WTC11 (cell line): ENCODE measurements at regions not wholly inside any gene's neighbourhood (a gene's known extent, or its start where the extent isn't known, plus 50 kb on each side); places are given as distances from the start of the nearest gene placed in this dataset.

Experiments used
- ATAC-seq: fragments of 200-7000 bp; cut with Tn5 transposase; 2 replicates; pipeline ENCODE4 v1.10.0; 2021; ENCODE audit warnings: mild to moderate bottlenecking, moderate library complexity
- CTCF ChIA-PET: fragments of 300-600 bp; sonication (Branson Sonifier 250); formaldehyde crosslinking; loops from one replicate; lab custom pipeline; 2021; ENCODE audit warnings: antibody characterized with exemption; lab: Charles Lee
- POLR2A ChIA-PET: fragments of 350-600 bp; sonication (Branson Sonifier 250); formaldehyde crosslinking; loops from one replicate; lab custom pipeline; 2021; ENCODE audit warnings: antibody characterized with exemption; lab: Charles Lee
- DNase-seq: peaks from one replicate; pipeline ENCODE4 v3.0.0; 2021; ENCODE audit warnings: low spot score
- H3K27ac Mint-ChIP-seq: 2 replicates; pipeline ENCODE4 v1.8.0; 2021; ENCODE audit warnings: mixed read lengths
- H3K27me3 Mint-ChIP-seq: 2 replicates; pipeline ENCODE4 v1.8.0; 2021; ENCODE audit warnings: low read depth, mild to moderate bottlenecking, moderate library complexity, mixed read lengths
- H3K36me3 Mint-ChIP-seq: 2 replicates; pipeline ENCODE4 v1.8.0; 2021; ENCODE audit warnings: mixed read lengths
- H3K4me1 Mint-ChIP-seq: 2 replicates; pipeline ENCODE4 v1.8.0; 2022; ENCODE audit warnings: mixed read lengths
- H3K4me3 Mint-ChIP-seq: 2 replicates; pipeline ENCODE4 v1.8.0; 2021; ENCODE audit warnings: mild to moderate bottlenecking, moderate library complexity, mixed read lengths
- H3K9me3 Mint-ChIP-seq: 2 replicates; pipeline ENCODE4 v1.8.0; 2021; ENCODE audit warnings: mixed read lengths
- AFF4 ChIP-seq: sonication (generic); formaldehyde crosslinking; IDR thresholded peaks from 2 replicates; pipeline ENCODE4 v1.8.1; 2023; ENCODE audit warnings: mild to moderate bottlenecking, missing genetic modification reagents, borderline replicate concordance
- ATF1 ChIP-seq: sonication (generic); formaldehyde crosslinking; IDR thresholded peaks from 2 replicates; pipeline ENCODE4 v1.8.1; 2023; ENCODE audit warnings: mild to moderate bottlenecking, moderate library complexity, missing genetic modification reagents
- ATF3 ChIP-seq: sonication (generic); formaldehyde crosslinking; conservative IDR thresholded peaks from 2 replicates; pipeline ENCODE4 v1.8.1; 2022; ENCODE audit warnings: mild to moderate bottlenecking, missing genetic modification reagents
- CREM ChIP-seq: sonication (generic); formaldehyde crosslinking; IDR thresholded peaks from 2 replicates; pipeline ENCODE4 v1.8.1; 2022; ENCODE audit warnings: mild to moderate bottlenecking, missing genetic modification reagents, moderate library complexity
- E2F4 ChIP-seq: sonication (generic); formaldehyde crosslinking; IDR thresholded peaks from 2 replicates; pipeline ENCODE4 v1.8.1; 2022; ENCODE audit warnings: low read depth, mild to moderate bottlenecking, moderate library complexity, missing genetic modification reagents, borderline replicate concordance
- E2F5 ChIP-seq: sonication (generic); formaldehyde crosslinking; IDR thresholded peaks from 2 replicates; pipeline ENCODE4 v1.8.1; 2022; ENCODE audit warnings: mild to moderate bottlenecking, moderate library complexity, missing genetic modification reagents
- ESRRA ChIP-seq: sonication (generic); formaldehyde crosslinking; IDR thresholded peaks from 2 replicates; pipeline ENCODE4 v1.8.1; 2022; ENCODE audit warnings: mild to moderate bottlenecking, missing genetic modification reagents, borderline replicate concordance
- GRHL2 ChIP-seq: fragments of 250-450 bp; sonication (Bioruptor Pico); IDR thresholded peaks from 2 replicates; pipeline ENCODE4 v1.8.0; 2022; ENCODE audit warnings: mild to moderate bottlenecking, moderate library complexity; ENCODE audit not compliant: insufficient replicate concordance, severe bottlenecking
- GTF2I ChIP-seq: fragments of 250-450 bp; sonication (Bioruptor Pico); conservative IDR thresholded peaks from 2 replicates; pipeline ENCODE4 v1.4.0; 2021; ENCODE audit warnings: mild to moderate bottlenecking
- JUN ChIP-seq: sonication (generic); formaldehyde crosslinking; IDR thresholded peaks from 2 replicates; pipeline ENCODE4 v1.8.0; 2023; ENCODE audit warnings: mild to moderate bottlenecking, missing genetic modification reagents
- KAT7 ChIP-seq: sonication (generic); formaldehyde crosslinking; IDR thresholded peaks from 2 replicates; pipeline ENCODE4 v1.8.1; 2023; ENCODE audit warnings: missing genetic modification reagents, mild to moderate bottlenecking, borderline replicate concordance
- MXD4 ChIP-seq: fragments of 250-450 bp; sonication (Bioruptor Pico); IDR thresholded peaks from 2 replicates; pipeline ENCODE4 v1.8.0; 2021; ENCODE audit warnings: mild to moderate bottlenecking, moderate library complexity, borderline replicate concordance
- MYBL2 ChIP-seq: sonication (generic); formaldehyde crosslinking; IDR thresholded peaks from 2 replicates; pipeline ENCODE4 v1.8.1; 2023; ENCODE audit warnings: mild to moderate bottlenecking, moderate library complexity, missing genetic modification reagents
- NFATC4 ChIP-seq: fragments of 250-450 bp; sonication (Bioruptor Pico); IDR thresholded peaks from 2 replicates; pipeline ENCODE4 v1.9.0; 2021; ENCODE audit warnings: mild to moderate bottlenecking
- NFYB ChIP-seq: sonication (generic); formaldehyde crosslinking; conservative IDR thresholded peaks from 2 replicates; pipeline ENCODE4 v1.8.0; 2022; ENCODE audit warnings: low read depth, missing genetic modification reagents
- NR2C2 ChIP-seq: sonication (generic); formaldehyde crosslinking; IDR thresholded peaks from 2 replicates; pipeline ENCODE4 v1.8.0; 2022; ENCODE audit warnings: mild to moderate bottlenecking, missing genetic modification reagents
- OVOL2 ChIP-seq: fragments of 250-450 bp; sonication (Bioruptor Pico); IDR thresholded peaks from 2 replicates; pipeline ENCODE4 v1.9.0; 2021; ENCODE audit warnings: mild to moderate bottlenecking, borderline replicate concordance
- PREB ChIP-seq: sonication (generic); formaldehyde crosslinking; IDR thresholded peaks from 2 replicates; pipeline ENCODE4 v1.8.1; 2022; ENCODE audit warnings: mild to moderate bottlenecking, missing genetic modification reagents, moderate library complexity, borderline replicate concordance
- SMAD3 ChIP-seq: sonication (generic); formaldehyde crosslinking; IDR thresholded peaks from 2 replicates; pipeline ENCODE4 v1.8.0; 2022; ENCODE audit warnings: missing genetic modification reagents, mild to moderate bottlenecking, borderline replicate concordance
- SMAD4 ChIP-seq: sonication (generic); formaldehyde crosslinking; IDR thresholded peaks from 2 replicates; pipeline ENCODE4 v1.8.0; 2022; ENCODE audit warnings: mild to moderate bottlenecking, missing genetic modification reagents
- STAT6 ChIP-seq: sonication (generic); formaldehyde crosslinking; conservative IDR thresholded peaks from 2 replicates; pipeline ENCODE4 v1.8.1; 2023; ENCODE audit warnings: mild to moderate bottlenecking, low read depth, missing genetic modification reagents, moderate library complexity
- TCF7 ChIP-seq: sonication (generic); formaldehyde crosslinking; IDR thresholded peaks from 2 replicates; pipeline ENCODE4 v1.8.0; 2022; ENCODE audit warnings: mild to moderate bottlenecking, low read depth, missing genetic modification reagents, moderate library complexity
- TP53 ChIP-seq: sonication (generic); formaldehyde crosslinking; IDR thresholded peaks from 2 replicates; pipeline ENCODE4 v1.8.1; 2023; ENCODE audit warnings: mild to moderate bottlenecking, missing genetic modification reagents
- USF2 ChIP-seq: sonication (generic); formaldehyde crosslinking; IDR thresholded peaks from 2 replicates; pipeline ENCODE4 v1.8.1; 2023; ENCODE audit warnings: mild to moderate bottlenecking, missing genetic modification reagents, moderate library complexity
- ZBTB21 ChIP-seq: sonication (generic); formaldehyde crosslinking; IDR thresholded peaks from 2 replicates; pipeline ENCODE4 v1.8.1; 2023; ENCODE audit warnings: mild to moderate bottlenecking, missing genetic modification reagents, borderline replicate concordance
- ZNF232 ChIP-seq: sonication (generic); formaldehyde crosslinking; IDR thresholded peaks from 2 replicates; pipeline ENCODE4 v1.8.0; 2022; ENCODE audit warnings: mild to moderate bottlenecking, missing genetic modification reagents

GRCh38 chr5:2532809-2533208 lies 218.7 kb downstream of the IRX2 start:
- H3K4me3 Mint-ChIP-seq: no peak overlapping the region
- ChIA-PET POLR2A (no interaction called here), CTCF (no interaction called here)
- TF ChIP-seq AFF4 (CRISPR knock-in tag): no peak
- no peak for TF ChIP-seq ATF3 (CRISPR knock-in tag)
- no peak for TF ChIP-seq TP53
- TF ChIP-seq KAT7 (CRISPR knock-in tag): no peak
- TF ChIP-seq SMAD3 (CRISPR knock-in tag): no peak
- no peak for TF ChIP-seq PREB (CRISPR knock-in tag)
- TF ChIP-seq GTF2I: no peak
- no peak for TF ChIP-seq SMAD4
- TF ChIP-seq OVOL2 (CRISPR knock-in tag): no peak
- no peak for TF ChIP-seq STAT6 (CRISPR knock-in tag)
- TF ChIP-seq ATF1 (CRISPR knock-in tag): no peak
- no peak for TF ChIP-seq E2F4
- TF ChIP-seq E2F5 (CRISPR knock-in tag): no peak
- no peak for TF ChIP-seq ZBTB21 (CRISPR knock-in tag)
- peaks cover 36% of the 10 kb centered on the region for H3K9me3 Mint-ChIP-seq
- DNase-seq (no peak), ATAC-seq (no peak)
- H3K36me3 Mint-ChIP-seq: peaks cover 20% of the 10 kb centered on the region
- H3K4me1 Mint-ChIP-seq: peaks cover 9% of the 10 kb centered on the region
- H3K27ac Mint-ChIP-seq: no peak overlapping the region
- H3K27me3 Mint-ChIP-seq: peaks cover 5% of the 10 kb centered on the region; the same call in 1 of the 2 replicates

GRCh38 chr5:2531318-2531717 lies 220.2 kb downstream of the IRX2 start:
- DNase-seq (no peak), ATAC-seq (no peak)
- Mint-ChIP-seq H3K27me3 (peaks cover 5% of the 10 kb centered on the region; the same call in 1 of the 2 replicates), H3K4me1 (no peaks in the 10 kb centered on the region), H3K27ac (no peak overlapping the region), H3K9me3 (peaks cover 44% of the 10 kb centered on the region), H3K36me3 (peaks cover 20% of the 10 kb centered on the region), H3K4me3 (no peak overlapping the region)
- ChIA-PET CTCF (no interaction called here), POLR2A (no interaction called here)
- TF ChIP-seq NFATC4: no peak
- TF ChIP-seq MYBL2 (CRISPR knock-in tag): no peak
- TF ChIP-seq TCF7 (CRISPR knock-in tag): no peak
- no peak for TF ChIP-seq NFYB
- TF ChIP-seq ZNF232 (CRISPR knock-in tag): no peak
- TF ChIP-seq JUN (CRISPR knock-in tag): no peak
- no peak for TF ChIP-seq ATF1 (CRISPR knock-in tag)
- no peak for TF ChIP-seq GRHL2 (CRISPR knock-in tag)
- no peak for TF ChIP-seq CREM
- no peak for TF ChIP-seq USF2 (CRISPR knock-in tag)
- TF ChIP-seq MXD4 (CRISPR knock-in tag): no peak
- no peak for TF ChIP-seq NR2C2 (CRISPR knock-in tag)
- no peak for TF ChIP-seq ESRRA (CRISPR knock-in tag)
